GM23338 (cell line): ENCODE measurements at regions not wholly inside any gene's neighbourhood (a gene's known extent, or its start where the extent isn't known, plus 50 kb on each side); places are given as distances from the start of the nearest gene placed in this dataset.

Source experiments
- CREB1 ChIP-seq: fragments of 250-450 bp; sonication (Bioruptor Pico); IDR thresholded peaks from 2 replicates; pipeline ENCODE4 v1.5.0; 2020; ENCODE audit warnings: low read depth, mild to moderate bottlenecking, moderate library complexity
- CTCF ChIP-seq, 2 experiments: fragments of 200-600 bp in 1 of 2; sonication (generic) in 1 of 2; conservative IDR thresholded peaks; 2 replicates each; pipeline versions ENCODE4 v1.5.1 to v1.6.1; 2016 to 2017; ENCODE audit warnings: antibody characterized with exemption in 2 of 2, low read depth in 2 of 2, mild to moderate bottlenecking in 2 of 2, moderate library complexity in 1 of 2
- EZH2 ChIP-seq: fragments of 200-600 bp; sonication (generic); IDR thresholded peaks from one replicate; pipeline ENCODE4 v1.8.0; 2017; ENCODE audit warnings: antibody characterized with exemption, mild to moderate bottlenecking, low read depth; ENCODE audit not compliant: unreplicated experiment
- EZH2phosphoT487 ChIP-seq: fragments of 200-600 bp; sonication (generic); IDR thresholded peaks from one replicate; pipeline ENCODE4 v1.8.1; 2018; ENCODE audit warnings: antibody characterized with exemption; ENCODE audit not compliant: unreplicated experiment
- JUNB ChIP-seq: IDR thresholded peaks from one replicate; pipeline ENCODE4 v1.6.1; 2016; ENCODE audit warnings: antibody characterized with exemption; ENCODE audit not compliant: unreplicated experiment
- POLR2AphosphoS5 ChIP-seq: IDR thresholded peaks from 2 replicates; pipeline ENCODE4 v1.6.1; 2016; ENCODE audit warnings: antibody characterized with exemption, low read depth
- REST ChIP-seq: IDR thresholded peaks from one replicate; pipeline ENCODE4 v1.6.1; 2018; ENCODE audit warnings: antibody characterized with exemption; ENCODE audit not compliant: unreplicated experiment
- STAT1 ChIP-seq: IDR thresholded peaks from one replicate; pipeline ENCODE4 v1.6.1; 2016; ENCODE audit warnings: antibody characterized with exemption; ENCODE audit not compliant: unreplicated experiment

GRCh38 chr13:99896369-99897075 is 75.0 kb downstream of the ZIC5 start:
- TF ChIP-seq CTCF (conservative IDR thresholded peaks at IDR 0.05; ENCODE audit: low read depth in 2 of 2) = no peak
- TF ChIP-seq EZH2 = no peak
- no peak for TF ChIP-seq REST
- no peak for TF ChIP-seq POLR2AphosphoS5
- TF ChIP-seq EZH2phosphoT487 = no peak
- no peak for TF ChIP-seq CREB1
- no peak for TF ChIP-seq JUNB
- no peak for TF ChIP-seq STAT1
